Stimulated activated CD8-positive, alpha-beta memory T cell treated with anti-CD3 and anti-CD28 coated beads, Interleukin-12 subunit alpha, Interleukin-12 subunit beta, amount 100 ng/mL, for 4 hours (primary cell): ENCODE measurements at regions not wholly inside any gene's neighbourhood (a gene's known extent, or its start where the extent isn't known, plus 50 kb on each side); places are given as distances from the start of the nearest gene placed in this dataset.
"Not testable (repeated sequence)": the region's sequence is repeated elsewhere in the genome, so short reads cannot be mapped to it uniquely, and the experiment has no call there.

Source experiments
- DNase-seq: peaks from one replicate; pipeline ENCODE4 v3.0.0-alpha.2; 2020; ENCODE audit warnings: low read depth

DNA sequence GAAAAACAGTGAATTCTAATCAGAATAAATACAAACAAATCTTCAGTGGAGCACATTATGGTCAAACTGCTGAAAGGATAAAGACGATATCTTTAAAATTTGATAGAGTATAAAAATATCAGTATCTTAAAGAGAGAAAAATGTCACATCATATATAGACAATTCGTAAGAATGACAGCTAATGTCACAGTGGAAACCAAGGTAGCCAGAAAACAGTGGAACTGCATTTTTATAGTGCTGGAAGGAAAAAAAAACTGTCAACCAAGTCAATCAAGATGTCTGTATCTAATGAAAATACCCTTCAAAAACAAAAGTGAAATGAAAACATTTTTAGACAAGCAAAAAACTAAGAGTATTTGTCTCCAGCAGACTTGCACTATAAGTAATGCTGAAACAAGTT is 73.4 kb upstream of the HMGXB4 start:
- DNase-seq = no peak

DNA sequence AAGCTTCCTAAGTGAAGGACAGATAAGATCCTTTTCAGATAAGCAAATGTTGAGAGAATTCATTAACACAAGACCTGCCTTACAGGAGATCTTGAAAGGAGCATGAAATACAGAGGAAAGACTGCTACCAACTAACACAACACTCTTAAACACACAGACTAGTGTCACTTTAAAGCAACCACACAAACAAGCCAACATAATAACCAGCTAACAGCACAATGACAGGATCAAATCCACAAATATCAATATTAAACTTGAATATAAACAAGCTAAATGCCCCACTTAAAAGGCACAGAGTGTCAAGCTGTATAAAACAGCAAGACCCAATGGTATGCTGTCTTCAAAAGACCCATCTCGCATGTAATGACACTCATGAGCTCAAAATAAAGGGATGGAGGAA is 70.8 kb upstream of the HMGXB4 start:
- no peak for DNase-seq

DNA sequence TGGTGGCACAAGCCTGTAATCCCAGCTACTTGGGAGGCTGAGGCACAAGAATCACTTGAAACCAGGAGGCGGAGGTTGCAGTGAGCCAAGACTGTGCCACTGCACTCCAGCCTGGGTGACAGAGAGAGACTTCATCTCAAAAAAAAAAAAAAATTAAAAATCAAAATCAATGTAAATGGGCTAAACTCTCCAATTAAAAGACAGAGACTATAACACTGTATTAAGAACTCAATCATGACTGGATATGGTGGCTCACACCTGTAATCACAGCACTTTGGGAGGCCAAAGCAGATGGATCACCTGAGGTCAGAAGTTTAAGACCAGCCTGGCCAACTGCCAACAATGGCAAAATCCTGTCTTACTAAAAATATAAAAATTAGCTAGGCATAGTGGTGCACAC is 68.4 kb upstream of the HMGXB4 start:
- not testable (repeated sequence) for DNase-seq

DNA sequence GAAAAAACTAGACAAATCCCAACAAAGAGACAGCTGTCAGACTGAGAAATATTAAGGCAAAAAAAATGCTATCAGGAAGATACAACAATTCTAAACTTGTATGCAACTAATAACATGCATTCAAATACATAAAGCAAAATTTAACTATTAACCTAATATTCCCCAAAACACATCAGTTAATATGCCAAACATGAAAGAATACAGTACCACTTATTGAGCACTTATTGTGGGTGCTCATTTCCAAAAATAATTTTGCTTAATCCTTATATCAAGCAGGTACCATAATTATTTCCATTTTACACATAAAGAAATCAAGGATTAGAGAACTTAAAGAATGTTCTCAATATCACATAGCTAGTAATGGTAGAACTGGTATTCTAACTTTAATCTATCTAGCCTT is 67.7 kb upstream of the HMGXB4 start:
- DNase-seq = no peak

DNA sequence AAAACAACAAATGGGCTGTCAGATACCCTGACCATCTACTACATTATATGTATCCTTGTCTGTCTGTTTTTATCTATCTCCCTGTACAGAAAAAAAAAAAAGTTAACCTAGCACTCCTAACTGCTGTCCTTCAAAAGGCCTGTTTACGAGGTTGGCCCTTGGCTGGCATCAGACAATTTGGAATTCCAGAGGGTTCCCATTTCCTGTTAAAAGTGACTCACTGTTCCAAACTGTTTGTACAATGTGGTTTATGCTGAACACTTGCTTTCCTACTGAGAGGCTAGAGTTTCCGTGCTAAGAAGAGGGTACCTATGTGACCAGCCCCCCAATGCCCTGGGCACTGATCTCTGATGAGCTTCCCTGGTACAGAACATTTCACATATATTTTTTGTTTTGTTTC is 65.9 kb upstream of the HMGXB4 start:
- DNase-seq = no peak

DNA sequence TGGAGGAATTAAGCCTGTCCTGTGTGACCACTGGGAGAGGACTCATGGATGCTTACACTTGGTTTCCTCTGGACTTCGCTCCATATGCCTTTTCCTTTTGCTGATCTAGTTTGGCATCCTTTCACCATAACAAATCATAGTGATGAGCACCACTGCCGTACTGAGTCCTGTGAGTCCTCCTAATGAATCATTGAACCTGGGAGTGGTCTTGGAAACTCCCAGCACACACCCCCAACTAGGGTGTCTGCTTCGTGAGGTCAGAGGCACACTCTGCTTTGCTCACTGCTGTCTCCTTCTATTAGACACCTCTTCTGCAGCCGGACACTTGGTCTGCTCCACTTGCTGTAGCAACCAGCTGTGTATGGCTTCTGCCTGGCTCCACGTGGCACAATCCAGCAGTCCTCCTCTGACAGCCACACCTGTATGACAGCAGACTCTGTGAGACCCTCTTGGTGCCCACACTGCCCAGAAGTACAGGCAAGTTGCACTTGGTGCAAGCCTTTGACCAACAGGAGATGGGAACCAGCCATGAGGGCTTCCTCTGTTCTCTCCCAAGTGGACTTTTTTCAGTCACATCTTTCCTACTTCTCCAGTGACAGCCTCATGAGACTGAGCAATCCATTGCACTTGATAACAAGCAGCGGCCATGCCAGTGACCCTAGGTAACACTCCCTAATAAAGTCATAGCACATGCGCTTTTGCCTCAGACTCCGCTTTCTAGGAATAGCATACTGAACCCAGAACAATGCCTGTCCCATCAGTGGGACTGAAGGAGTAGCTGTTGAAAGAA is 65.0 kb upstream of the HMGXB4 start:
- no peak for DNase-seq

DNA sequence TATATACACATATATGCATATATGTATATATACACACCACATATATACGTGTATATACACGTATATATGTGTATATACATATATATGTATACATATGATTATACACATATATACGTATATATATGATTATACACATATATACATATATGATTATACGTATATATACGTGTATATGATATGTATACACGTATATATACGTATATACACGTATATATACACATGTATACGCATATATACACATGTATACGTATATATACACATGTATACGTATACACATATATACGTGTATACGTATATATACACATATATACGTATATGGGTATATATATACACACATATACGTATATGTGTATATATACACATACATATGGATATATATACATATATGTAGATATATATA is 62.1 kb upstream of the HMGXB4 start:
- DNase-seq = no peak

DNA sequence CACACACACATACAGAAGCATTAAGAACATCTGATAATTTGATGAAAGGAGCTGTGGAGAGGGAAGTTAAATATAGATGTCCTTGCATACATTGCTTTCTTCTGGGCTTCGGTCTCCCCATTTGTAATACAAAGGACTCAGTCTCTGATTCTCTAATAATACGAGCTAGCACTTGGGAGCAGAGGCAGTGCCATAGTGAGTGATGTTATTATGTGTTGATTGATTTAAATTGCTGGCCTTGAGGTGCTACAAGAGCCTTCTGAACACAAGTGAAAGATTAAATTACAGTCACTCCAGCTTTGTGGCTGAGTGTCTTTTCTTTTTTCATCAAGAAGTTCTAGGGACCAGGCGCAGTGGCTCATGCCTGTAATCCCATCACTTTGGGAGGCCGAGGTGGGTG is 61.5 kb upstream of the HMGXB4 start:
- no peak for DNase-seq

DNA sequence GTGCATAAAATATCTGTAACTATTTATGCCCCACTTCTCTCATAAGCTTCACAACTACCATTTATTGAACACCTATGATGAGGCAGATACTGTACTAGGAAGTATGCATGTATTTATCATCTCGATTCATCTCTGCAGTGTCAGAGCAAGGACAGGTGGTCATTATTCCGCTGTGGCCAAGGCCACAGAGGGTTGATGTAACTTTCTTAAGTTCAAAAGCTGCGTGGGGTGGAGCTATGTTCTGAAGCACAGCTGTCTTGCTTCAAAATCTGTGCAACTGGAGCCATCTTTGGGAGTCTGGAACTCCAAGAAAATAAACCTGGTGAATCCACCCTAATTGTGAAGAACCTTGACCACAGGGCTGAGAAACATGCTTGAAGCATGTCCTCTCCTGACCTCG is 60.2 kb upstream of the HMGXB4 start:
- no peak for DNase-seq

DNA sequence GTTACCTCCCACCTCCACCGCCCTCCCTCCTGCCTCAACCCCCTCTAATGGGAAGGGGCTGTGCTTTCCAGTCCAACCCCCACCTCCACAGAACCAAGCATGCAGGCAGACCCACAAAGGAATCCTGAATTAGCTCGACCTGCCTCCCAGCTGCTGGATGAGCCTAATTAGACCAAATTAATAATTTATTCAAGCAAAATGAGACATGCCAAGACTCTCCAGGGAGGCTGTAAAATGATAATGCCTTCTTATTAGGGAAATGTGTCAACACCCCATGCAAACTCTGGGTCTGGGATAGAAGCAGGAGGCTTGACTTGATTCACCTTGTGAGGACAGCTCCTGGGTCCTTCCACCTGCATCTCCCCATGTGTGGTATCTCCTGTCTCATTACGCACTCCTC is 59.4 kb upstream of the HMGXB4 start:
- no peak for DNase-seq

DNA sequence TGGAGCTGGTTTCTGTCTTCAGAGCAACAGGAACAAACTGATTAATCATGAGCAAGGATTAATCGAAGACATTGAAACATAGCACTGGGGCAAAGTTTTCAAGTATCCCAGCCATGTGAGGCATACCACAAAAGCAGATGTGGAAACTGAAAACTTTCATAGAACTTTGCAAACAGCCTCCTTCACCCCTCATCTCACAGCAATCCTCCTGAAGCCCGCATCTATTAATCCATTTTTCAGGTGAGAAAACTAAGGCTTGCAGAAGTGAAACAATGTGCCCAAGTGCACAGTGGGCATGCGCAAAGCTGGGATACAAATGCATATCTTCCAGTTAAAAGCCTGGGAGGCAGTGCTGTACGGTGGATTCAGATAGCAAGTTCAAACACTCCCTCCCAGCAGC is 58.6 kb upstream of the HMGXB4 start:
- no peak for DNase-seq

DNA sequence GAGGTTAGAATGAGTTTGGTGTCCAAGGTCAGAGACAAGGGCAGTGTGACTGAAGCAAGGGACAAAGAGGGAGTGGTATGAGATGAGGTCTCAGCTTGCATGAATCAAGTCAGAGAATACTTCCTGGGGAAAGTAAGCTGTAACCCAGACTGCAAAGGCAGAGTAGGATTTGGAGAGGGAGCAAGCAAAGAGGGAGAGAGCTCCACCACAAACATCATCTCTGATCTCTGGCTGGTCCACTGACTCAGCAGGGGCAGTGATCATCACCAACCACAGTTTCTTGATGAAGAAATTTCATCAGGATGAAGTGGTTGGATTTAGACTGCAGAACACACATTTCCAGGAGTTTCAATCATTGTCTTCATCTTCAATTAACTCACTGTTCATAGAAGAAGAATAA is 54.9 kb upstream of the HMGXB4 start:
- DNase-seq = no peak

DNA sequence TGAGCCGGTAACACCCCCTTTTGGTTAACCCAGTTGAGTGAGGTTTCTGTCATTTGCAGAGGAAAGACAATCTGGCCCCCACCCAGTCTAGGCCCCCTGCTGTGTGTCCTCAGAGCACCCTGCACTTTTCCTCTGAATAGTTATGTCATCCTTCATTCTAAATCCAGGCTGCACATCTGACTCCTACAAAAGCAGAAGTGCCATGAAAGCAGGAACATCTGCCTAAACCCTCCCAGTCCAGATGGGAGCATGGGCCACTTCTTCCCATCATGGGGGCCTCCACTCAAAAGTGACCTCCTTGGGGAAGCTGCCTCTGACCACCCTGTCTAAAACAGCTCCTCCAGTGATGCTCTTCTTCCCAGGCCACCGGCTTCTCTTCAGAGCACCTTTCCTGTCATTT is 53.7 kb upstream of the HMGXB4 start:
- DNase-seq = no peak

DNA sequence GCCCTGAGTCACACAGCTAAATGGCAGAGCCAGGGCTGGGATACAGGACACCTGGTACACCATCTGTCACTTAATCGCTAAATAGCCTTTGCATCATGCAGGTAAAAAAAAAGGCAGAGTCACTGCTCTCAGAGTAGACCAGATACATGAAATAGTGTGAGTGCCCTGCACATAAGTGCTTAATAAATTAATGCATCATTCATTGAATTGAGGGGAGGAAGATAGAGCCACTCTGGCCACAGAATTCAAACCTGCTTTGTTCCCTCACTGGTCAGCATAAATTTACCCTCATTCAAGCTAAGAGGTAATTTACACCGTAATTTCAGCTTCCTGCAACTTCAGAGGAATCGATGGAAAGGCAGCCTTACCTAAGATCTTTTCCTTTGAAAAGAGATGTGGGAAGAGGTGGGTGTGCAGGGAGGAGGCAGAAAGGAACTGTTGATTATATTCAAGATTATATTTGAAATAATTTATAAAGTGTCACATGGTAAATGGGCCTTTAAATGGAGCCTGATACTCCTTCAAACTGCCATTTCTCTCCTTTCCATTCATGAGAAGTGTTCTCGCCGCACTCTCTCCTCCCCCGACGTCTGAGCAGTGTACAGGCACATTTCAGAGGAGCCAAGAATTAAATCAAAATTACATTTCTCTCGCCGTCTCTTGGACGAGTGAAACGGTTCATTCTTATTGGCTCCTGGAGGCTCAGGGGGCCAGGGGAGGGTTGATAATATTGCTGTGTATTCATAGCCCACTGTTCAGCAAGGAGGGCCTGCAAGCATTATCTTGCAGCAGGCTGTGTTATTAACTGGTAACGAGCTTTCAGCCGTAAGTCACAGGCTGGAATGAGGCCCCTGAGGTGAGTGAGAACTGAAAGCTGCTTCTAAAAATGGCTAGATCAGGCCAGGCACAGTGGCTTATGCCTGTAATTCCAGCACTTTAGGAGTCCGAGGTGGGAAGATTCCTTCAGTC is 52.2 kb upstream of the HMGXB4 start:
- no peak for DNase-seq

DNA sequence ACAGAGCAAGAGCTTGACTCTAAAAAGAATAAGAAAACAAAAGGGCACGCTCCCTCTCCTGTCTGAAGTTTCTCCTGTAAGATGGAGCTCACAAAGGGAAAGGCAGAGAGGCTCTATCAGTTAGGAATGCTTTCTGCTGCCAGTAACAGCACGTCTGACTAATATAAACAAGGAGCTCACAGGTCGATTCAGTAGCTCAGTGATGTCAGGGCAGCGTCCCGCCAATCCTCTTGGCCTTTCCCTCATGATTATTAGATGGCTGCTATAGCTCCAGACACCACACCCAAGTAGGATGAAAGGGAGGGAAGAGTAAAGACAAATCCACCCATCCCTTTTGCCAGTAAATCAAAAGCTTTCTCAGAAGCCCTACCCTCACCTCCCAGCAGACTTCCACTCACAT is 51.3 kb upstream of the HMGXB4 start:
- no peak for DNase-seq

DNA sequence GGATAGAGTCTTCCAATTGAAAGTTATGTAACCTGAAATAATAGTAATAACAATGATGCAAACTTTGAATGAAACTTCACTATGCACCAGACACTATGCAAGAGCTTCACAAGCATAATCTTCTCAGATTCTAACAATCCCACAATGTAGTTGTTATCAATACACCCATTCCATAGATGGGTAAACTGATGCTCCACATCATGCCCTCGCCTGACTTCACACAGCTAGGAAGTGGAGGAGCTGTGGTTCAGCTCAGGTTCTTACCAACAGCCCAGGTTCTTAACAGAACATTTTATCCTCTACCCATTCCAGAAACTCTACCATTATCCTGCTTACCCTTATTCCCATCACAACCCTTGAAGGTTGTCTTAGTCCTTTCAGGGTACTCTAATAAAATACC is 50.4 kb upstream of the HMGXB4 start:
- no peak for DNase-seq
